Anterior cingulate cortex (tissue), 58 donors: ENCODE measurements at regions not wholly inside any gene's neighbourhood (a gene's known extent, or its start where the extent isn't known, plus 50 kb on each side); places are given as distances from the start of the nearest gene placed in this dataset.

ENCODE experiments used
- DNase-seq, 58 donors: peaks; one replicate each; lab custom pipeline; 2025; lab: John Stamatoyannopoulos, UW

- DNase-seq: no peak
Measured at GRCh38 chr6:47360388-47360787, 50.7 kb upstream of the TNFRSF21 start.

- DNase-seq: no peak
Measured at GRCh38 chr6:47362857-47363461, 53.3 kb upstream of the TNFRSF21 start.

GRCh38 chr6:47363736-47364135, 54.0 kb upstream of the TNFRSF21 start:
- no peak for DNase-seq

GRCh38 chr6:47366335-47366890, 56.7 kb upstream of the TNFRSF21 start:
- DNase-seq: no peak

- no peak for DNase-seq
Measured at GRCh38 chr6:47371139-47371869, 61.6 kb upstream of the TNFRSF21 start.

GRCh38 chr6:47371870-47372255, 62.2 kb upstream of the TNFRSF21 start:
- no peak for DNase-seq

GRCh38 chr6:47372318-47372717, 62.6 kb upstream of the TNFRSF21 start:
- DNase-seq: no peak

GRCh38 chr6:47375426-47375825, 65.7 kb upstream of the TNFRSF21 start:
- no peak for DNase-seq

- no peak for DNase-seq
Measured at GRCh38 chr6:47376930-47377329, 67.2 kb upstream of the TNFRSF21 start.

GRCh38 chr6:47377971-47378370, 68.3 kb upstream of the TNFRSF21 start:
- no peak for DNase-seq

- DNase-seq: no peak
Measured at GRCh38 chr6:47379328-47379727, 69.6 kb upstream of the TNFRSF21 start.

- no peak for DNase-seq
Measured at GRCh38 chr6:47380251-47380650, 70.5 kb upstream of the TNFRSF21 start.

- no peak for DNase-seq
Measured at GRCh38 chr6:47381036-47381435, 71.3 kb upstream of the TNFRSF21 start.

- no peak for DNase-seq
Measured at GRCh38 chr6:47383360-47383759, 73.7 kb upstream of the TNFRSF21 start.

GRCh38 chr6:47391675-47392074, 82.0 kb upstream of the TNFRSF21 start:
- no peak for DNase-seq

GRCh38 chr6:47392251-47392650, 82.5 kb upstream of the TNFRSF21 start:
- DNase-seq: no peak

GRCh38 chr6:47396401-47397069, 81.1 kb upstream of the CD2AP start:
- no peak for DNase-seq

GRCh38 chr6:47400581-47400980, 77.0 kb upstream of the CD2AP start:
- no peak for DNase-seq

- no peak for DNase-seq
Measured at GRCh38 chr6:47402081-47402480, 75.5 kb upstream of the CD2AP start.

GRCh38 chr6:47403056-47403455, 74.5 kb upstream of the CD2AP start:
- no peak for DNase-seq

GRCh38 chr6:47403801-47404200, 73.8 kb upstream of the CD2AP start:
- no peak for DNase-seq

GRCh38 chr6:47404435-47404834, 73.2 kb upstream of the CD2AP start:
- DNase-seq: no peak
